Activated CD4-positive, alpha-beta T cell treated with anti-CD3 and anti-CD28 coated beads for 24 hours (primary cell): ENCODE measurements at regions not wholly inside any gene's neighbourhood (a gene's known extent, or its start where the extent isn't known, plus 50 kb on each side); places are given as distances from the start of the nearest gene placed in this dataset.
A peak's percentile ranks its signal among the peaks of the same experiment; 100 is the strongest.

Source experiments
- DNase-seq, 2 donors: peaks; one replicate each; pipeline ENCODE4 v3.0.0-alpha.2; 2020; ENCODE audit warnings: low read depth in 2 of 2

GRCh38 chr1:204736836-204737235 is 51.3 kb upstream of the LRRN2 start:
- no peak for DNase-seq

DNA sequence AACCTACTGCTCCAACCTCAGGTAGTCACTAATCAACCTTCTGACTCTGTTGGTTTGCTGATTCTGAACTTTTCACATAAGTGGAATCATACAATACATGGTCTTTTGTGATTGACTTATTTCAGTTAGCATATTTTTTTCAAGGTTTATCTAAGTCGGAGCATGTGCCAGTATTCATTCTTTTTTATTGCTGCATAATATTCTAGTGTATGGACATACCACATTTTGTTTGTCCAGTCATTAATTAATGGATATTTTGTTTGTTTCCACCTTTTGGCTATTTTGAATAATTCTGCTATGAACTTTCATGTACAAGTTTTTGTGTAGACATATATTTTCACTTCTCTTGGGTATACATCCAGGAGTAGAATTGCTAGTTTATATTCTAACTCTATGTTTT is 53.0 kb upstream of the LRRN2 start:
- no peak for DNase-seq

DNA sequence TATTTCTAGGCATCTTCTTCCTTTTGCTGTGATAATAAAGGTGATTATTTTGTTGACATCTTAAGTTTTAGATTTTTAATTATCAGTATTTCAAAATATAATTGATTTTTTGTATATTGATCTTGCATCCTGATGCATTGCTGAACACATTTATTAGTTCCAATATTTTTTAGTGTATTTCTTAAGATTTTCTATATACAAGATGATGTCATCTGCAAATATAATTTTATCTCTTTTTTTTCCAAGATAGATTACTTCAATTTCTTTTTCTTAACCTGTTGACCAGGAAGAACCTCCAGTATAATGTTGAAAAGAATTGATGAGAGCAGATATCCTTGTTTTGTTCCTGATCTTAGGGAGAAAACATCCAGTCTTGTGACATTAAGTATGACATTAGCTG is 54.8 kb upstream of the LRRN2 start:
- no peak for DNase-seq

GRCh38 chr1:204741440-204741839 is 55.9 kb upstream of the LRRN2 start:
- DNase-seq: no peak

DNA sequence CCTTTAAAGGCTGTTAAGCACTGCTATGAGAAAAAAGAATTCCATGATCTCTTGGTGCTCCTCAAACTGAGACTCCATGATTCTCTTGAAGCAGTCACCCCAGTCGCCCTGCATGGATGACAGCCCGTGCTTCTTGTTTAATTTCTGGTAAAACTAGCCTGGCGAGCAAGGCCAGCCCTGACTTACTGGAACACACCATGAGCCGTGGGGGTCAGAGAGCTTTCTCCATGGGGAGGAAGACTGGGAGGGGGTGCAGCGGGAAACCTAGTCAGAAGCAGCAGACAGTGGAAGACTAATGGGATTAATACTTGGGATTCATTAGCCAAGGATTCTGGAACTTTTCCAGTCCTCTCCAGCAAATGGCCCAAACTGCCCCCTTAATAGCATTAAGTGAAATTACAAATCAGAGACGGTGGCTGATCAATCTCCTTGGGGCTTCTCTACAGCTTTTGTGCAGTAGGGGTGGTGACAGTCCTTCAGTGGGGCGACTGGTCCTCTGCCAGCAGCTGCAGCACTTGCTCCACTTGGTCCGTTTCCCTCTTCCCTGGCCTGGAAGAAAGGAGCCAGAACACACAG is 57.2 kb upstream of the LRRN2 start:
- DNase-seq: no peak

GRCh38 chr1:204744107-204744779 is 58.7 kb upstream of the LRRN2 start:
- DNase-seq: no peak

- peak; percentile 26 to 31 for DNase-seq
Measured at GRCh38 chr1:204746838-204747442, 61.4 kb upstream of the LRRN2 start.

DNA sequence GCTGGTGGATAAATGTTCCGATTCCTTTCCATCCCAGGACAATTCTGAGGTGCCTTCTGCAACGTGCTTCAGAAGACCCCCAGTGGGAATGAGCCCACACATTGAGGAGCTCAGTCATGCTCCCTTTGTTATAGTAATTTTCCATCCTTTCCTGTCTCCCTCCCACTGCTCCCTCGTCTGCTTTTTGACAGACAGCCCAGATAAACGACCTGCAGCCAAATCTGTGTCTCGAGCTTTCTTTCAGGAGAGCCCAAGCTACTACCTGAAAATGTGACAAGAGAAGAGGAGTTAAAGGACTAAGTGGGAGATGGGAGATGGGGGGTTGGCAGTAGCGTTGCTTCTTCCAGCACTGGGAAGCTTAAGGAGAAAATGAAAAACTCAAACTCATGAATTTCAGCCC is 65.9 kb upstream of the LRRN2 start:
- no peak for DNase-seq

- no peak for DNase-seq
Measured at GRCh38 chr1:204751883-204752687, 66.5 kb upstream of the LRRN2 start.

DNA sequence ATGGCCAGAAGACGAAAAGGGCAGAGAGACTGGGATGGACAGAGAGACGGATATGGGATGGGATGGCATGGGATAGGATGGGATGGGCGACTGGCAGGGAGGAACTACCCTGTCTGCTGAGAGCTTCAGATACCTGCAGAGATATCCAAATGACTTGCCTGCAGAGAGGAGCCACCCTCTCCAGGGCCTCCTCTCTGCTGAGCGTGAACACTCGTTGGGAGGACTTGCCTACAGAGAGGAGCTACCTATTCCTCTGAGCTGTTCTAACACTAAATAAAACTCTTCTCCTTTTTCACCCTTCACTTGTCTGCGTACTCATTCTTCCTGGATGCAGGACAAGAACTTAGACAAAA is 67.1 kb upstream of the LRRN2 start:
- DNase-seq: no peak

DNA sequence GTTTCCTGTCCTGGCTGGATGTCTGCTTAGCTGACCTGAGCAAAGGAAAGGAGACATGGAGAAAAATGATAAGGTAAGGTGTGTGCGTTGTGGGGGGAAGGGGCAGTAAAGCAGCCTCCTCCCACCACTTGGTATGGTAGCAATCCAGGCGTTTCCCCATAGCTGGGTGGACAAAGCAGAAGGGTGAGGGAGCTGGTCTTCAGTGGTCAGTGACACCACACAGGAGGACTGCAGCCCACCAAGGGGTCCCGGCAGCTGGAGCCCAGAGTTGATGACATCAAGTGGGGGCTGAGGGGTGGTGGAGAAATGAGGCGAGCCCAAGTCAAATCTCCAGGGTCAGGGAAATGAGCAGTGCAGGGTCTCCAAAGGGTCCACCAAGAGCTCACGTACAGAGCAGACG is 69.3 kb upstream of the LRRN2 start:
- DNase-seq: no peak

DNA sequence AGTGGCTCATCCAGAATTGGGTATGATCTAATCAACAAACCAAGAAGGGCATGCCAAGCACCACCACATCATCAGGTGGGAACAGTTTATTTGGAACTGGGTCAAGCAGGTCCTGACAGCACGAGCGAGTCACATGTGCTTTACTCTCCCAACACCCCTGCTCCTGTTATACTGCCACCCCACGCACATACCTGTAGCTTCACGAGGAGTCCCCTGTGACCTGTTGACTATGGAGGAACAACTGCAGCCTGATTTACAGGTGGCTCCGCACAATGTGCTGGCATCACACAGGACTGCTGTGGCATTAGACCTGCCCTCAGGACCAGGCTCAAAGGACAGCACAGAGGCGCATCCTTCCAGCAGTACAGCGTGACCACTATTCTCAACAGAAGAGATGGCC is 70.8 kb upstream of the LRRN2 start:
- no peak for DNase-seq

DNA sequence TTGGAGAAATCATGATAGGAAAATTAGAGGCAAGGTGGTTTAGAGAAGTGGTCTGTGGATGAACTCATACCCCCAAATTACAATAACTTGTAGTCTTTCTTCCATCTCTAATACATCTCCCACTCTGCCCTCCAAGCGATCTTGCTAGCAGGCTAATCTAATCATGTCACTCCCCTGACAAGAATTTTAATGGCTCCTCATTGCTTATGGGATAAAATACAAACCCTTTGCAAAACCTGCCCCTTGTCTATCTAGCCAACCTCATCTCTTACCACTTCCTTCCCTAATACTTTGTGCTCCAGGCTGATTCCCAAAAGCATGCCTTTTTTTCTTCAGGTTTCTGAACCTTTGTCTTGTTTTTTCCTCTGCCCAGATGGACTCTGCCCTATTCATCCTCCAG is 71.3 kb upstream of the LRRN2 start:
- no peak for DNase-seq

DNA sequence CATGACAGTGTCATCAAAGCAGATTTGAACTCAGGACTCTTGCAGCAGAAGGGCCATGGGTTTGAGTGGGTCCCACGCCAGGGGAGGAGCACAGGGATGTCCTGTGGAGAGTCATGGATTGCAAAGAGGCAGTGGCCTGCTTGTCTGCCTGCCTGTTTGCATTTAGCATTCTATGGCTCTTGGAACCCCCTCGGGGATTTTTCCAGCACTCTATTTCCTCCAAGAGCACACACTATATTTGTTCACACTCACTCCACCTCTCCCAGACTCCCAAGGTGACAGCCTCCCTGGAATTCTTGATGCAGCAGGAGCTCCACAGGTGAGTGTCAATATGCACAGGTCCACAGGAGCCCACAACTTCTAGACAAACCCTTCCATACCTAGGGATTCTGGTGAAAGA is 73.1 kb upstream of the LRRN2 start:
- no peak for DNase-seq

- no peak for DNase-seq
Measured at GRCh38 chr1:204760350-204760749, 74.8 kb upstream of the LRRN2 start.

- no peak for DNase-seq
Measured at GRCh38 chr1:204760757-204761156, 75.2 kb upstream of the LRRN2 start.

DNA sequence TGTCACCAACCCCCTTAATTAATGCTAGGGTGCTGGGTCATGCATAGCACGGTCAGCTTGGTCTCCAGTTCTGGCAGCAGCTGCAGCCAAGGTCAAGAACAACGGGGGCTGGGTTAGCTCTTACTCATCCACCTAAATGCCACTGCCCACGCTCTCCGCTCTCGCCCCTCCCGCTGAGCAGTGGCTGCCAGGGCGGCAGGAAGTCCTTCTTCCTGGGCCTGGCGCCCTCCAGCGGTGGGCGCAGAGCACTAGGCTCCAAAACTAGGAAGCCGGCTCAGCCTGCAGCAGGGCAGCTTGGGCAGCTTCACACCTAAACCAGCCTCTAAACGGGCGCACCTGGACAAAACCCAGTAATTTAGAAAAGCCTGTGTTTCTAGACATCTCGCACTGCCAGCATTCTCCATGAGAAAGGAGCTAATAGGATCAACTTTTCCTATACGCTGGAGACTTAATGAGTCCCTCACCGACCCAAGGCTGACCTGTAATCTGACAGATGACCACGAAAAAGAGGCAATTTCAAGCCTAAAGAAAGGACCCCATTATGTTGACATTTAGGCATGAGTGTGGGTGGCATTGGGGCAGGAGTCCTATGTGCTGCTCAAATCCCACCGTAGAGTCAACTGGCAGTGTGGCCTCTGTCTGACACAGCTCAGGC is 78.4 kb upstream of the LRRN2 start:
- peak; percentile 45 to 63 for DNase-seq

DNA sequence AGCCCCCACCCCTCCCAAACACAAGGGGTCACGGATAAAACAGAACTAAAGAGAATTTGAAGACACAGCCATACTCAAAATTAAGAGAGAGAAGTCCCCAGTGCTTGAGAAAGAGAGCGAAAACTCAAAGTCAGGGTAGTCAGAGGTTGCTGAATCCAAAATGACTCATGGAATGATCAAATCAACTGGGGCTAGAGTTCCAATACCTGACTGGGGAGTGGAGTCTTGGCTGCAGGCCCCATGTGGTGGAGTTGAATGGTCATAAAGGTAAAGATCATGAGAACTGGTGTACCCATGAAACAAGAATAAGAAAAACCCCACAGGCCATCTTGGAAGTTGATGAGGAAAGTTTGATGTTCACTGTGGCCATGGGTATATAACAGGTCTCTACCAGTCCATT is 84.5 kb upstream of the LRRN2 start:
- DNase-seq: no peak

- DNase-seq: no peak
Measured at GRCh38 chr1:204771358-204771757, 85.8 kb upstream of the LRRN2 start.

DNA sequence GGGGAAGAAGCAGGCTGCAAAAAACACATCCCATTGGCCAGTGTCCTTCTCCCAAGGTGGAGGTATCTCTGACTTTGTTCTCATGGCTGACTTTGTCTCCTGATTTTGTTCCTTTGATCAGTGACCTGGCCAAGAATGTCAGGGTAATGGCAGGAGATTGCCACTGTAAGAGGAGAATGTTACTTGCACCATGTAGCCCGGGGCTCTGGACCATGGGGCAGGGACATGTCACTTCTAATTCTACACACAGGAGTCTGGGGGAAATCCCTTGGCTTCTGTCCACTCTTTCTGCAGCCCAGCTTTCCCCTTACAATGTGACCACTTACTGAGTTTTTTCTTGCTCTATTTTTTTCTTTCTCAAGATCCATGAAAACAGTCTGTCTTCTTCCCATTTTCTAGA is 87.7 kb upstream of the LRRN2 start:
- DNase-seq: no peak

GRCh38 chr1:204775546-204775945 is 90.0 kb upstream of the LRRN2 start:
- no peak for DNase-seq

DNA sequence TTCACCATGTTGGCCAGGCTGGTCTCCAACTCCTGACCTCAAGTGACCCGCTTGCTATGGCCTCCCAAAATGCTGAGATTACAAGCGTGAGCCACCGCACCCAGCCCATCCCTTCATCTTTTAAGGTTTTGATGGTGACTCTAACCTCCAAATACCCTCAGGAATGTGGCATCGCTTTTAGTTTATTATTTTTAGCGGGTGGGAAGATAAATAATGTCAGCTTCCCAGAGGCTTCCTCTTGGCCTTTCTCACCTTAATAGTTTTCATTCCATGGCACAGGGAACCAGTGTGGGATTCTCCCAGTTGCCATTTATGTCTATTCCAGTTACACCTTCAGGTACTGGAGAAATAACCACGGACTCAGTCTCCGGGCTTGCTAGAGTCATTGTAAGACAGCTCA is 92.1 kb upstream of the LRRN2 start:
- DNase-seq: no peak
